Natural killer cell (primary cell): ENCODE measurements at regions not wholly inside any gene's neighbourhood (a gene's known extent, or its start where the extent isn't known, plus 50 kb on each side); places are given as distances from the start of the nearest gene placed in this dataset.
"Not testable (repeated sequence)": the region's sequence is repeated elsewhere in the genome, so short reads cannot be mapped to it uniquely, and the experiment has no call there.

Experiments
- ATAC-seq, 3 donors: fragments of 150-1000 bp in 2 of 3; fragments of 200-7000 bp in 1 of 3; cut with Tn5 transposase; 1 replicate in 1 of 3; 2 replicates in 2 of 3; pipeline ENCODE4 v1.10.0; 2021; ENCODE audit warnings: mild to moderate bottlenecking in 2 of 3, moderate library complexity in 2 of 3
- DNase-seq, 2 donors: peaks; one replicate each; pipeline versions ENCODE4 v3.0.0 to v3.0.0-alpha.2; 2013 to 2021; ENCODE audit warnings: mixed read lengths in 1 of 2
- H3K27ac ChIP-seq: one replicate; pipeline ENCODE4 v1.5.1; 2013; ENCODE audit warnings: mild to moderate bottlenecking, low read length
- H3K27me3 ChIP-seq: one replicate; pipeline ENCODE4 v1.6.1; 2013; ENCODE audit warnings: low read length; ENCODE audit not compliant: control insufficient read depth, insufficient read depth
- H3K36me3 ChIP-seq: one replicate; pipeline ENCODE4 v1.6.1; 2013; ENCODE audit warnings: low read length; ENCODE audit not compliant: control insufficient read depth, insufficient read depth
- H3K4me1 ChIP-seq: one replicate; pipeline ENCODE4 v1.6.1; 2013; ENCODE audit warnings: low read length; ENCODE audit not compliant: control insufficient read depth, insufficient read depth
- H3K4me3 ChIP-seq: one replicate; pipeline ENCODE4 v1.5.1; 2013; ENCODE audit warnings: low read length
- H3K9me3 ChIP-seq: one replicate; pipeline ENCODE4 v1.6.1; 2013; ENCODE audit warnings: low read length; ENCODE audit not compliant: control insufficient read depth, insufficient read depth
- H3K27ac Mint-ChIP-seq, 2 donors: one replicate each; pipeline ENCODE4 v1.8.0; 2022; ENCODE audit warnings: mild to moderate bottlenecking in 2 of 2, mixed read lengths in 2 of 2, moderate library complexity in 1 of 2
- H3K27me3 Mint-ChIP-seq, 2 donors: one replicate each; pipeline ENCODE4 v1.8.0; 2022; ENCODE audit warnings: low read depth in 2 of 2, mixed read lengths in 2 of 2
- H3K36me3 Mint-ChIP-seq: one replicate; pipeline ENCODE4 v1.8.0; 2022; ENCODE audit warnings: mixed read lengths
- H3K4me1 Mint-ChIP-seq, 2 donors: one replicate each; pipeline ENCODE4 v1.8.0; 2022; ENCODE audit warnings: mixed read lengths in 2 of 2
- H3K4me3 Mint-ChIP-seq: one replicate; pipeline ENCODE4 v1.8.0; 2022; ENCODE audit warnings: mild to moderate bottlenecking, moderate library complexity, mixed read lengths
- H3K9me3 Mint-ChIP-seq, 2 donors: one replicate each; pipeline ENCODE4 v1.8.0; 2022; ENCODE audit warnings: mixed read lengths in 2 of 2
- CTCF ChIP-seq: fragments of 200-600 bp; IDR thresholded peaks from one replicate; pipeline ENCODE4 v1.8.0; 2022; ENCODE audit warnings: antibody characterized with exemption
- WGBS: methylation state at CpG from one replicate; pipeline ENCODE4 v1.1.7; 2013; ENCODE audit warnings: missing lambda C conversion rate; ENCODE audit not compliant: insufficient coverage; 5-methylcytosine and 5-hydroxymethylcytosine counted together
- intact Hi-C: fragments of 100-400 bp; cut with micrococcal nuclease; formaldehyde crosslinking; loops from one replicate; pipeline ENCODE4 v1.14.2; 2022

GRCh38 chr6:69555088-69555638 is 241.6 kb downstream of the LMBRD1 start:
- ATAC-seq (no peak), DNase-seq (no peak)
- no CpG with 5 or more reads among the region's 2 CpGs for WGBS
- Histone ChIP-seq H3K27ac (no peak overlapping the region), H3K4me3 (no peak overlapping the region), H3K36me3 (no peaks in the 10 kb centered on the region), H3K4me1 (no peaks in the 10 kb centered on the region), H3K9me3 (no peaks in the 10 kb centered on the region), H3K27me3 (no peaks in the 10 kb centered on the region)
- no peak for TF ChIP-seq CTCF
- Mint-ChIP-seq H3K27ac (no peak overlapping the region), H3K36me3 (no peaks in the 10 kb centered on the region), H3K4me3 (no peak overlapping the region), H3K4me1 (no peaks in the 10 kb centered on the region), H3K9me3 (peaks cover 6 to 20% of the 10 kb centered on the region in 2 donors), H3K27me3 (no peaks in the 10 kb centered on the region)
- intact Hi-C loops = no loop called here

- Histone ChIP-seq H3K9me3 (no peaks in the 10 kb centered on the region), H3K4me3 (no peak overlapping the region), H3K27ac (no peak overlapping the region), H3K4me1 (no peaks in the 10 kb centered on the region), H3K27me3 (no peaks in the 10 kb centered on the region), H3K36me3 (no peaks in the 10 kb centered on the region)
- Mint-ChIP-seq H3K36me3 (no peaks in the 10 kb centered on the region), H3K27ac (no peak overlapping the region), H3K4me1 (no peaks in the 10 kb centered on the region), H3K27me3 (no peaks in the 10 kb centered on the region), H3K9me3 (peaks cover 6 to 10% of the 10 kb centered on the region in 2 donors), H3K4me3 (no peak overlapping the region)
- TF ChIP-seq CTCF = no peak
- WGBS = no CpG with 5 or more reads among the region's 1 CpG
- DNase-seq (no peak), ATAC-seq (no peak)
- intact Hi-C loops = no loop called here
Observed at GRCh38 chr6:69542494-69542893, 254.3 kb downstream of the LMBRD1 start.

GRCh38 chr6:69527921-69528476 is 268.8 kb downstream of the LMBRD1 start:
- no peak for DNase-seq
- Histone ChIP-seq H3K4me3 (no peak overlapping the region), H3K27ac (no peak overlapping the region), H3K9me3 (no peaks in the 10 kb centered on the region), H3K4me1 (no peaks in the 10 kb centered on the region), H3K36me3 (no peaks in the 10 kb centered on the region), H3K27me3 (no peaks in the 10 kb centered on the region)
- no peak overlapping the region for H3K27ac Mint-ChIP-seq
- no peaks in the 10 kb centered on the region for H3K36me3 Mint-ChIP-seq
- H3K4me1 Mint-ChIP-seq = no peaks in the 10 kb centered on the region
- intact Hi-C loops = no loop called here
- no peak overlapping the region for H3K4me3 Mint-ChIP-seq
- WGBS = 93% methylated on average over 2 of the region's 2 CpGs
- no peak for ATAC-seq
- no peak for TF ChIP-seq CTCF
- H3K9me3 Mint-ChIP-seq = peaks cover 11 to 12% of the 10 kb centered on the region in 2 donors
- H3K27me3 Mint-ChIP-seq = no peaks in the 10 kb centered on the region

GRCh38 chr6:69515480-69515879 is 281.3 kb downstream of the LMBRD1 start:
- H3K27ac Mint-ChIP-seq, H3K36me3 ChIP-seq, H3K27ac ChIP-seq, H3K9me3 ChIP-seq, H3K4me3 ChIP-seq, H3K27me3 Mint-ChIP-seq, H3K4me1 Mint-ChIP-seq, ATAC-seq, H3K4me3 Mint-ChIP-seq, H3K4me1 ChIP-seq, DNase-seq, H3K27me3 ChIP-seq, intact Hi-C loops, H3K9me3 Mint-ChIP-seq: not testable (repeated sequence)
- 70% methylated on average over 1 of the region's 9 CpGs for WGBS
- peaks cover 13% of the 10 kb centered on the region for H3K36me3 Mint-ChIP-seq
